GM10266 (cell line): ENCODE measurements at regions not wholly inside any gene's neighbourhood (a gene's known extent, or its start where the extent isn't known, plus 50 kb on each side); places are given as distances from the start of the nearest gene placed in this dataset.

Source experiments
- DNase-seq: peaks from one replicate; pipeline ENCODE4 v3.0.0; 2012; ENCODE audit errors: extremely low spot score
- TF ChIP-seq, protein P1 (sequence below): IDR thresholded peaks from 2 replicates; pipeline ENCODE4 v1.5.1; 2012; ENCODE audit warnings: mild to moderate bottlenecking, low read depth; ENCODE audit not compliant: control insufficient read depth, insufficient read depth; ENCODE audit errors: missing control alignments

DNA sequence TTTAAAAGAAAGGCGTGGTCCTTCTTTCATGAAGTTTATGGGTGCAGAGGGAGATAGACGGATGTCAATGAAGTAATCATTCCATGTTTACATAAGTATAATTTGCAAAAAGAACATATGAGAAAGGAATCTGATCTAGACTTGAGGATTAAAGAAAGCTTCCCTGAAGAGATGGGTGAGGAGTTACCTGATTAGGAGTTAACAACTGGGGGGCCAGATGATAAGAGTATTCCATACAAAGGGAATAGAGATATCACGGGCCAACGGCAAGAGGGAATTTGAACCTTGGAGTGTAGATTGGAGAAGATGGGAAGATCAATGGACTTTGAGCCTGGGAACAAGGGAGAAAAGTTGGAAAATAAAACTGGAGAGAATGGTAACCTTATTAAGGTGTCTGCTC lies 1959.9 kb upstream of the WWC1 start:
- DNase-seq, result no peak
- TF ChIP-seq, protein P1, sequence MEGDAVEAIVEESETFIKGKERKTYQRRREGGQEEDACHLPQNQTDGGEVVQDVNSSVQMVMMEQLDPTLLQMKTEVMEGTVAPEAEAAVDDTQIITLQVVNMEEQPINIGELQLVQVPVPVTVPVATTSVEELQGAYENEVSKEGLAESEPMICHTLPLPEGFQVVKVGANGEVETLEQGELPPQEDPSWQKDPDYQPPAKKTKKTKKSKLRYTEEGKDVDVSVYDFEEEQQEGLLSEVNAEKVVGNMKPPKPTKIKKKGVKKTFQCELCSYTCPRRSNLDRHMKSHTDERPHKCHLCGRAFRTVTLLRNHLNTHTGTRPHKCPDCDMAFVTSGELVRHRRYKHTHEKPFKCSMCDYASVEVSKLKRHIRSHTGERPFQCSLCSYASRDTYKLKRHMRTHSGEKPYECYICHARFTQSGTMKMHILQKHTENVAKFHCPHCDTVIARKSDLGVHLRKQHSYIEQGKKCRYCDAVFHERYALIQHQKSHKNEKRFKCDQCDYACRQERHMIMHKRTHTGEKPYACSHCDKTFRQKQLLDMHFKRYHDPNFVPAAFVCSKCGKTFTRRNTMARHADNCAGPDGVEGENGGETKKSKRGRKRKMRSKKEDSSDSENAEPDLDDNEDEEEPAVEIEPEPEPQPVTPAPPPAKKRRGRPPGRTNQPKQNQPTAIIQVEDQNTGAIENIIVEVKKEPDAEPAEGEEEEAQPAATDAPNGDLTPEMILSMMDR, result no peak

DNA sequence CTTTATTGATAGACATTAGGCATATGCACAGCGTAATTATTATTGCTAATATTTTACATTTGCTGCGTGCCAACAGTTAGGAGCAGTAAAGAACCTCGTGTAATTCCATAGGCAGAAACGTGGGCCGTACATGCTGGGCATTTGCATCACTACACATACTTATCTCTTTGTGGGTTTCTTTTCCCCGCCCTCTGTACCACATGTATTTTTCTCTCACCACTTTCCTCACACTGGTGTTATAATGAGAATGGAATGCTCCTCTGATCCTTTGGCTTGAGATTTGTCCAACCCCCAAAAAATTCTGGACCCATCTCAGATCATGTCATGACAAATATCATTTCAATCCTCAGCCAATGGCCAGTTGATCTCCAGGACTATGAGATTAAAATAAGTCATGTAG lies 1952.6 kb upstream of the WWC1 start:
- TF ChIP-seq, protein P1, result no peak

DNA sequence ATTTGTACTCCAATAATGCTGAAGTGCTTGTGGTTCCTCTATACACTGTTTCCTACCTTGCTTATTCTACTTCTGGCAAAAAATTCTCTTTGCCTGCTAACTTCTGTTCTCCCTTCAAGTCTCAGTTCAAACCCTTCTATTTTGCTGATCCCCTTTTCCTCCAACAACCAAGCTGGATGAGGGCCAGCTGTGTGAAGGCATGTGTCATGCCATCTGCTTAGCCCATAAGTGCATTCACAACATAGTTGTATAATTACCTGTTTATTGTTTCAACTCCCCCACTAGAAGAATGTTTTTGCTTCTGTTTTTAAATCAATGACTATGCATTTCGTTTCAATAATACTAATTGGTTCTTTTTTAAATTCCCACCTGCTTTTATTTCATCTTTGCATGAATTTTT lies 1951.4 kb upstream of the WWC1 start:
- DNase-seq, result no peak
- TF ChIP-seq, protein P1, result no peak

More for the DNA sequence above, 1952.6 kb upstream of the WWC1 start:
- no peak for DNase-seq

DNA sequence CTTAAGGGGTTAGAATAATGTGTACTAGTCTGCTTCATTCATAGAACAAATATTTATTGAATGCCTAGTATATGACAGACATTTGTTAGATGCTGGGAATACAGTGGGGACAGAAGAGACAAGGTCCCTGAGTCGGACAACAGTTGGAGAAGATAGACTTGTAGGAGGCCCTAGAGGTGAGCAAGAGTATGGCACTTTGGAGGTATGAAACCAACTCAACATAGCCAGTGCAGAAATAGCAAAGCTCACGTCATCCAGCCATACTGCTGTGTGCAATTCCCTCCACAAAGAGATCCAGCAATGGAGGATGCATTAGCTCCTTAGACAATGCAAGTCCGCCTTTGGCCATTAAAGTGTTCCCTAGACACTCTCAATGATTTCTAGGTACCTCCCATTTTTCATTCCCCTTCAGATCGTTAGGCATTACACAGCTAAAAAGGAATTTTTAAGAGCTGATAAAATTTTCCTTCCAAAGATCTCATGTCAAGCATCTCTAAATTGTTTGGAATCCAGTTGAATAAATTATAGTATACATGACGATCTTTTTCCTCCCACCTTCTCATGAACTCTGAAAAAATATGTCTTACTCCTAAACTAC lies 1949.6 kb upstream of the WWC1 start:
- TF ChIP-seq, protein P1, result no peak
- no peak for DNase-seq

DNA sequence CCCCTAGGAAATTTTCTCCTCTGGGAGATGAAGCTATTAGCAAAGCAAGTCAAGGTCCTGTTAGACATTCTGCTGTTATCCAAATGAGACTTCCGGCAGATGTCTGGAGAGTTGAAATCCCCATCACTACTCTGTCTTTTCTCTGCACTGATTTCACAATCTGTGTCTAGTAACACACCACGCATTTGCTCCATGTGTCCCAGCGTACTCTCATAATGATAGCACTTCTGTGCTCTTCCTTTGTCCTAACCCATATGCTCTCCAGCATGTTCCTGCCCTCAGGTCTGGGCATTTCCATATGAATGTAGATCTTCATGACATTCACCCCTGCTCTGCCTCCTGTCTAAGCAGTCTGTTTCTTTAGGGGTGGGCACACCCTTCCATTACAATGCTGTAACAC lies 1949.0 kb upstream of the WWC1 start:
- TF ChIP-seq, protein P1, result no peak
- DNase-seq, result no peak

DNA sequence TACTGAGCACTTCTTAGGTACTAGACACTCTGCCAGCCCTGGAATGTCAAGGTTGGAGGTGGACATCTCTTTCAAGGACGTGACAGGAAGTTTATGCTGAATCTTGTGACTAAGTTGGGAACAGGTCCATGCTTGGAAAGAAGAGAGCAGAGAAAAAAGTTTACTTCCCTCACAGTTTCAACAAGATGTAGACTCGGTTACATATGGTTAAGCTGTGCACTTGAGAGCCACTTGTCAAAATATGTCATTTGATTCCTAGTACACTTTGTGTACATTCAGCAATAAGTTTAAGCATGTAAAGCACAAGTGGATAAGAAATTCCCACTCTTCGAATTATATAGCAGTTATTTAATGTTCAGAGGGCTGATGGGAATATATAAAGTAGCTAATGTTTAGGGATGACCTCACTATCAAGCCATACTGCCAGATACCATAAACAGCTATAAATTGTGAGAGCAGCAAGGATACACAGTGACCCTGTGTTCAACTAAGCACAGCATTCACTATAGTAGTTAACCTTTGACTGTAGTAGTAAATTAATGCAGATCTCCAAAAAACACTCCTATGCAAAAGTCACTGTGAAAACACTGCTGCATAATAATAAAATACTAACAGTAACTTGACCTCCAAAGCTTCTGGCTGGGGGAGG lies 1944.6 kb upstream of the WWC1 start:
- no peak for DNase-seq
- TF ChIP-seq, protein P1, result no peak

DNA sequence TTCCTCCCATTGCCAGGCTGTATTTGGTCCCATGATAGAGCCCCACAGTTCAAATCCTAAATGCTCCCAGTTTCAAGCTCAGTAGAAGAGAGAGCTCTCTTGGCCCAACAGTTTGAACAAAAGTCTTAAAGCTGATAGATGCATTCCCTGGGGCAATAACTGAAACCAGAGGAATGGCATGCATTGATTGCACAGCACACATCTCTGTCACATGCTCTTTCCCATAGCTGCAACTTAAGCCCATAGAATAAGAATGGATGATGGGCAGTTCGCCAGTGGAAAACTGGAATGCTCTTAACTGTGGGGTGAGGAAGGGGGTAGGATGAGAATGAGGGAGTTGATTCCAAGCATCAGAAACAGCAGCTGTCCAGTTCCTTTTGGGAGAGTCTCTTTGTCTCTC lies 1942.4 kb upstream of the WWC1 start:
- TF ChIP-seq, protein P1, result no peak
- DNase-seq, result no peak
